Natural killer cell (primary cell): ENCODE measurements at regions not wholly inside any gene's neighbourhood (a gene's known extent, or its start where the extent isn't known, plus 50 kb on each side); places are given as distances from the start of the nearest gene placed in this dataset.

ENCODE experiments used
- ATAC-seq, 3 donors: fragments of 150-1000 bp in 2 of 3; fragments of 200-7000 bp in 1 of 3; cut with Tn5 transposase; 1 replicate in 1 of 3; 2 replicates in 2 of 3; pipeline ENCODE4 v1.10.0; 2021; ENCODE audit warnings: mild to moderate bottlenecking in 2 of 3, moderate library complexity in 2 of 3
- DNase-seq, 2 donors: peaks; one replicate each; pipeline versions ENCODE4 v3.0.0 to v3.0.0-alpha.2; 2013 to 2021; ENCODE audit warnings: mixed read lengths in 1 of 2
- H3K27ac ChIP-seq: one replicate; pipeline ENCODE4 v1.5.1; 2013; ENCODE audit warnings: mild to moderate bottlenecking, low read length
- H3K27me3 ChIP-seq: one replicate; pipeline ENCODE4 v1.6.1; 2013; ENCODE audit warnings: low read length; ENCODE audit not compliant: control insufficient read depth, insufficient read depth
- H3K36me3 ChIP-seq: one replicate; pipeline ENCODE4 v1.6.1; 2013; ENCODE audit warnings: low read length; ENCODE audit not compliant: control insufficient read depth, insufficient read depth
- H3K4me1 ChIP-seq: one replicate; pipeline ENCODE4 v1.6.1; 2013; ENCODE audit warnings: low read length; ENCODE audit not compliant: control insufficient read depth, insufficient read depth
- H3K4me3 ChIP-seq: one replicate; pipeline ENCODE4 v1.5.1; 2013; ENCODE audit warnings: low read length
- H3K9me3 ChIP-seq: one replicate; pipeline ENCODE4 v1.6.1; 2013; ENCODE audit warnings: low read length; ENCODE audit not compliant: control insufficient read depth, insufficient read depth
- H3K27ac Mint-ChIP-seq, 2 donors: one replicate each; pipeline ENCODE4 v1.8.0; 2022; ENCODE audit warnings: mild to moderate bottlenecking in 2 of 2, mixed read lengths in 2 of 2, moderate library complexity in 1 of 2
- H3K27me3 Mint-ChIP-seq, 2 donors: one replicate each; pipeline ENCODE4 v1.8.0; 2022; ENCODE audit warnings: low read depth in 2 of 2, mixed read lengths in 2 of 2
- H3K36me3 Mint-ChIP-seq: one replicate; pipeline ENCODE4 v1.8.0; 2022; ENCODE audit warnings: mixed read lengths
- H3K4me1 Mint-ChIP-seq, 2 donors: one replicate each; pipeline ENCODE4 v1.8.0; 2022; ENCODE audit warnings: mixed read lengths in 2 of 2
- H3K4me3 Mint-ChIP-seq: one replicate; pipeline ENCODE4 v1.8.0; 2022; ENCODE audit warnings: mild to moderate bottlenecking, moderate library complexity, mixed read lengths
- H3K9me3 Mint-ChIP-seq, 2 donors: one replicate each; pipeline ENCODE4 v1.8.0; 2022; ENCODE audit warnings: mixed read lengths in 2 of 2
- WGBS: methylation state at CpG from one replicate; pipeline ENCODE4 v1.1.7; 2013; ENCODE audit warnings: missing lambda C conversion rate; ENCODE audit not compliant: insufficient coverage; 5-methylcytosine and 5-hydroxymethylcytosine counted together
- intact Hi-C: fragments of 100-400 bp; cut with micrococcal nuclease; formaldehyde crosslinking; loops from one replicate; pipeline ENCODE4 v1.14.2; 2022
- TF ChIP-seq, protein P1 (sequence below): fragments of 200-600 bp; IDR thresholded peaks from one replicate; pipeline ENCODE4 v1.8.0; 2022; ENCODE audit warnings: antibody characterized with exemption

DNA sequence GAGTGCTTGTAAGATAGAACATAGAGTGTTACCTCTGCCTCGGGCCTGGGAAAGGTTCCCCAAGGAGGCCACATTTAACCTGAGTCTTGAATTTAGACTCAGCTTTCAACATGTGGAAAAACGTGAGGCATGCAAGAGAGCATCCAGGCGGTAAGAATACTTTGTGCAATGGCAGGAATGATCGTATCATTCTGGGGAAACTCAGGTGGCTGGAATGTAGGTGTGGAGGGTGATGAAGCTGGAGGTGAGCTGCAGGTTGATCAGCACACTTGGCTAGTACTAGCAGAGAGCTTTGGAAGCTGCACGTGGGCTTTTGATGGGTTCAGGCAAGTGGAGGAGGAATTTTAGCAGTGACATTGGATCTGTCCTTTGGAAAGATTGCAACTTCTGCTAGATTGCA, 270.3 kb upstream of the RAG2 start:
- no peak overlapping the region for H3K4me3 ChIP-seq
- WGBS, result 85% methylated on average over 5 of the region's 5 CpGs
- ATAC-seq (no peak), DNase-seq (no peak)
- H3K27ac ChIP-seq, result no peak overlapping the region
- H3K36me3 ChIP-seq, result no peaks in the 10 kb centered on the region
- H3K4me1 ChIP-seq, result no peaks in the 10 kb centered on the region
- H3K4me3 Mint-ChIP-seq, result no peak overlapping the region
- H3K4me1 Mint-ChIP-seq, result no peaks in the 10 kb centered on the region
- intact Hi-C loops, result no loop called here
- no peak overlapping the region for H3K27ac Mint-ChIP-seq
- H3K9me3 ChIP-seq, result no peaks in the 10 kb centered on the region
- no peaks in the 10 kb centered on the region for H3K27me3 ChIP-seq
- H3K27me3 Mint-ChIP-seq, result no peaks in the 10 kb centered on the region
- TF ChIP-seq, protein P1, sequence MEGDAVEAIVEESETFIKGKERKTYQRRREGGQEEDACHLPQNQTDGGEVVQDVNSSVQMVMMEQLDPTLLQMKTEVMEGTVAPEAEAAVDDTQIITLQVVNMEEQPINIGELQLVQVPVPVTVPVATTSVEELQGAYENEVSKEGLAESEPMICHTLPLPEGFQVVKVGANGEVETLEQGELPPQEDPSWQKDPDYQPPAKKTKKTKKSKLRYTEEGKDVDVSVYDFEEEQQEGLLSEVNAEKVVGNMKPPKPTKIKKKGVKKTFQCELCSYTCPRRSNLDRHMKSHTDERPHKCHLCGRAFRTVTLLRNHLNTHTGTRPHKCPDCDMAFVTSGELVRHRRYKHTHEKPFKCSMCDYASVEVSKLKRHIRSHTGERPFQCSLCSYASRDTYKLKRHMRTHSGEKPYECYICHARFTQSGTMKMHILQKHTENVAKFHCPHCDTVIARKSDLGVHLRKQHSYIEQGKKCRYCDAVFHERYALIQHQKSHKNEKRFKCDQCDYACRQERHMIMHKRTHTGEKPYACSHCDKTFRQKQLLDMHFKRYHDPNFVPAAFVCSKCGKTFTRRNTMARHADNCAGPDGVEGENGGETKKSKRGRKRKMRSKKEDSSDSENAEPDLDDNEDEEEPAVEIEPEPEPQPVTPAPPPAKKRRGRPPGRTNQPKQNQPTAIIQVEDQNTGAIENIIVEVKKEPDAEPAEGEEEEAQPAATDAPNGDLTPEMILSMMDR, result no peak
- no peaks in the 10 kb centered on the region for H3K9me3 Mint-ChIP-seq
- H3K36me3 Mint-ChIP-seq, result no peaks in the 10 kb centered on the region

DNA sequence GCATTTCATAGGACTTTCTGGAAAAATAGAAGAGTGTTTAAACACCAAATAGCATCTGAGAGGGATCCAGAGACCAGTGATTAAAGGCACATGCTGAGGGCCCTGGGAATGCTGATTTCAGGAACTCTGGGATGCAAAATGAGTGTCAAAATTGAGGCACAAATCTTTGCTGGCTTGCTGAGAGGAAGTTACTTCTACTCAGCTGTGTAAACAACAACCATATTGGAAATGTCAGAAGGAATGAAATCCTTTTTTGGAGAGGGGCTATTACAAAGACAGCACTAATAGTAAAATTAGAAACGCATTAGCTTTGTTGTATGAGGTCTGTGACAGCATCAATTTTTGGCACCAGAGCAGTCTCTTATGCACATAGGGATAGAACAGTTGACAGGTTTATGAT, 267.8 kb upstream of the RAG2 start:
- no peaks in the 10 kb centered on the region for H3K4me1 ChIP-seq
- DNase-seq (no peak), ATAC-seq (no peak)
- TF ChIP-seq, protein P1, result no peak
- H3K27me3 Mint-ChIP-seq, result peaks cover 0 to 9% of the 10 kb centered on the region in 2 donors
- H3K9me3 ChIP-seq, result no peaks in the 10 kb centered on the region
- 80% methylated on average over 1 of the region's 1 CpG for whole genome bisulfite sequencing
- no peak overlapping the region for H3K27ac ChIP-seq
- H3K4me3 ChIP-seq, result no peak overlapping the region
- no peak overlapping the region for H3K27ac Mint-ChIP-seq
- H3K36me3 ChIP-seq, result no peaks in the 10 kb centered on the region
- H3K4me3 Mint-ChIP-seq, result no peak overlapping the region
- no peaks in the 10 kb centered on the region for H3K36me3 Mint-ChIP-seq
- intact Hi-C loops, result no loop called here
- H3K4me1 Mint-ChIP-seq, result no peaks in the 10 kb centered on the region
- no peaks in the 10 kb centered on the region for H3K27me3 ChIP-seq
- no peaks in the 10 kb centered on the region for H3K9me3 Mint-ChIP-seq

DNA sequence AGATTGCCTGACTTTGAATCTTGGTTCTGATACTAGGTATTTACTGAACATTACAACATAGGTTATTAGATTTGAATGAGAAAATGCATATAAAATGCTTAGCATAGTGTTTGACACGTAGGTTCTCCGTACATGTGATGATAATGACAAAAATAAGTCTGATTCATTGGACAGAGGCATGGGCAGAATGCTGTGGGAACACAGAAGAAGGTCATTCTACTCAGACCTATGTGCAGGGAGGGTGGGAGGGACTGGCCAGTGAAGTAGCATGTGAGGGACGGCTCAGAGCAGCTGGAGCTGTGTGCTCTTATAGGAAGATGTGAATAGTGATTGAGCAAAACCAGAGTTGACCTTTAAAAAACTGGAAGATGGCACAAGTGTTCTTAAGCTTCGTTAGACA, 256.8 kb upstream of the RAG2 start:
- Mint-ChIP-seq H3K4me3 (no peak overlapping the region), H3K27me3 (no peaks in the 10 kb centered on the region), H3K36me3 (no peaks in the 10 kb centered on the region), H3K27ac (no peak overlapping the region), H3K9me3 (peaks cover 3 to 5% of the 10 kb centered on the region in 2 donors), H3K4me1 (no peaks in the 10 kb centered on the region)
- Histone ChIP-seq H3K4me3 (no peak overlapping the region), H3K27ac (no peak overlapping the region), H3K36me3 (no peaks in the 10 kb centered on the region), H3K27me3 (no peaks in the 10 kb centered on the region), H3K4me1 (no peaks in the 10 kb centered on the region), H3K9me3 (no peaks in the 10 kb centered on the region)
- TF ChIP-seq, protein P1, result no peak
- 67% methylated on average over 4 of the region's 4 CpGs for WGBS
- intact Hi-C loops, result no loop called here
- no peak for ATAC-seq
- no peak for DNase-seq

DNA sequence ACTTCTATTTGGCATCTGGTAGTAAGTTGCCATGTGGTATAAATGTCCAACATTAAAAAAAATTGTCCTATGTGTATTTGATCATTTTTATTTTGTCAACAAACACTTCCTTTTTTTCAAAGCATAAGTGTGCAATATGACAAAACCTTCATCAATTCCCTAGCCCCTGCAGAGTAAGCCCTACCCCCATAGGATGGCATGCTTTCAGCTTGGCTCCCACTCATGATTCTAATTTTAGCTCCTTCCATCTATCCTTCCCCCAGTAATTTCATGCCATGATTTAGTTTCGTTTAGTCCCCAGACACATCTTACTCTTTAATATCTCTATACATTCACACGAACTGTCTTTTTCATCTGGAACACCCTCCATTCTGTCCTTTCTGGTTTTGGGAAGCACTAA, 250.6 kb upstream of the RAG2 start:
- Mint-ChIP-seq H3K27me3 (no peaks in the 10 kb centered on the region), H3K9me3 (no peaks in the 10 kb centered on the region), H3K4me1 (no peaks in the 10 kb centered on the region), H3K27ac (no peak overlapping the region), H3K4me3 (no peak overlapping the region), H3K36me3 (no peaks in the 10 kb centered on the region)
- WGBS, result 86% methylated on average over 2 of the region's 2 CpGs
- TF ChIP-seq, protein P1, result no peak
- intact Hi-C loops, result no loop called here
- DNase-seq (no peak), ATAC-seq (no peak)
- H3K4me1 ChIP-seq, result no peaks in the 10 kb centered on the region
- no peaks in the 10 kb centered on the region for H3K36me3 ChIP-seq
- H3K9me3 ChIP-seq, result no peaks in the 10 kb centered on the region
- H3K4me3 ChIP-seq, result no peak overlapping the region
- no peaks in the 10 kb centered on the region for H3K27me3 ChIP-seq
- H3K27ac ChIP-seq, result no peak overlapping the region
